ENCODE measurements at regions not wholly inside any gene's neighbourhood (a gene's known extent, or its start where the extent isn't known, plus 50 kb on each side); places are given as distances from the start of the nearest gene placed in this dataset.

- TF ChIP-seq POLR2A (IDR thresholded peaks at IDR 0.05; ENCODE audit: low read depth, low read length) (no peak), POLR2AphosphoS5 (IDR thresholded peaks at IDR 0.05; ENCODE audit: low read depth, low read length) (no peak)
Observed at GRCh38 chr7:116334555-116334954, 124.2 kb downstream of the TES start.

Measured in GM12892 (cell line).